Keratinocyte (primary cell): ENCODE measurements at regions not wholly inside any gene's neighbourhood (a gene's known extent, or its start where the extent isn't known, plus 50 kb on each side); places are given as distances from the start of the nearest gene placed in this dataset.

ENCODE experiments used
- DNase-seq: peaks from one replicate; pipeline ENCODE4 v3.0.0-alpha.2; 2011; ENCODE audit warnings: low read depth, missing footprints, low spot score
- FAIRE-seq: peaks from 2 replicates; lab custom pipeline; 2011; peaks lifted over from hg19 to GRCh38; lab: Jason Lieb, UNC
- H2AFZ ChIP-seq: 2 replicates; pipeline ENCODE4 v1.6.0; 2012; ENCODE audit warnings: low read length, control low read depth, inconsistent platforms; ENCODE audit not compliant: control insufficient read depth
- H3K27ac ChIP-seq: 2 replicates; pipeline ENCODE4 v1.5.1; 2011; ENCODE audit warnings: low read length; ENCODE audit not compliant: control insufficient read depth, insufficient read depth
- H3K27me3 ChIP-seq: 3 replicates; pipeline ENCODE4 v1.6.0; 2011; ENCODE audit warnings: low read length; ENCODE audit not compliant: control insufficient read depth, insufficient read depth; ENCODE audit errors: extremely low read depth
- H3K36me3 ChIP-seq, 2 experiments: 2 replicates in 1 of 2; 3 replicates in 1 of 2; pipeline ENCODE4 v1.5.1; 2011; ENCODE audit warnings: low read length in 2 of 2, mild to moderate bottlenecking in 1 of 2; ENCODE audit not compliant: control insufficient read depth in 2 of 2, insufficient read depth in 2 of 2; ENCODE audit errors: extremely low read depth in 1 of 2
- H3K4me1 ChIP-seq: 3 replicates; pipeline ENCODE4 v1.5.1; 2011; ENCODE audit warnings: low read length; ENCODE audit not compliant: control insufficient read depth, insufficient read depth; ENCODE audit errors: extremely low read depth
- H3K4me2 ChIP-seq: 3 replicates; pipeline ENCODE4 v1.6.0; 2011; ENCODE audit warnings: low read depth, low read length; ENCODE audit not compliant: control insufficient read depth, insufficient read depth; ENCODE audit errors: extremely low read depth
- H3K4me3 ChIP-seq, 3 experiments: fragments of 200-600 bp in 1 of 3; sonication (generic) in 1 of 3; 2 replicates in 2 of 3; 3 replicates in 1 of 3; pipeline ENCODE4 v1.5.1; 2011 to 2016; ENCODE audit warnings: low read length in 3 of 3, mild to moderate bottlenecking in 3 of 3, control low read depth in 2 of 3, inconsistent platforms in 1 of 3, low read depth in 1 of 3, mixed read lengths in 1 of 3, mixed run types in 1 of 3, moderate library complexity in 1 of 3; ENCODE audit not compliant: control insufficient read depth in 2 of 3, insufficient read depth in 2 of 3; ENCODE audit errors: extremely low read depth in 1 of 3
- H3K79me2 ChIP-seq: 2 replicates; pipeline ENCODE4 v1.6.0; 2012; ENCODE audit warnings: low read length; ENCODE audit not compliant: control insufficient read depth, insufficient read depth
- H3K9ac ChIP-seq: 3 replicates; pipeline ENCODE4 v1.6.0; 2011; ENCODE audit warnings: low read length; ENCODE audit not compliant: control insufficient read depth, insufficient read depth; ENCODE audit errors: extremely low read depth
- H3K9me1 ChIP-seq: 3 replicates; pipeline ENCODE4 v1.6.0; 2011; ENCODE audit warnings: low read length; ENCODE audit not compliant: control insufficient read depth, insufficient read depth; ENCODE audit errors: extremely low read depth
- H3K9me3 ChIP-seq: 2 replicates; pipeline ENCODE4 v1.5.1; 2012; ENCODE audit warnings: low read depth, low read length; ENCODE audit not compliant: control insufficient read depth
- H4K20me1 ChIP-seq: 3 replicates; pipeline ENCODE4 v1.6.0; 2011; ENCODE audit warnings: low read length; ENCODE audit not compliant: control insufficient read depth, insufficient read depth; ENCODE audit errors: extremely low read depth
- CTCF ChIP-seq, 3 experiments: IDR thresholded peaks in 1 of 3; conservative IDR thresholded peaks in 1 of 3; optimal IDR thresholded peaks in 1 of 3; 2 replicates in 2 of 3; 3 replicates in 1 of 3; pipeline versions ENCODE3 to v1.5.1; 2011; ENCODE audit warnings: low read length in 3 of 3, mild to moderate bottlenecking in 3 of 3, moderate library complexity in 2 of 3, control low read depth in 1 of 3, inconsistent platforms in 1 of 3; ENCODE audit not compliant: insufficient read depth in 2 of 3; ENCODE audit errors: extremely low read depth in 1 of 3
- EZH2 ChIP-seq: IDR thresholded peaks from one replicate; pipeline ENCODE4 v1.6.1; 2012; ENCODE audit warnings: inconsistent platforms, mild to moderate bottlenecking, low read length, moderate library complexity
- dilution Hi-C: fragments of 300-500 bp; cut with MboI; formaldehyde crosslinking; loops from one replicate; pipeline ENCODE4 v1.7.0; 2020; ENCODE audit warnings: low sequenced_read_pairs; ENCODE audit not compliant: extremely low pct_ligation_motif_present

DNA sequence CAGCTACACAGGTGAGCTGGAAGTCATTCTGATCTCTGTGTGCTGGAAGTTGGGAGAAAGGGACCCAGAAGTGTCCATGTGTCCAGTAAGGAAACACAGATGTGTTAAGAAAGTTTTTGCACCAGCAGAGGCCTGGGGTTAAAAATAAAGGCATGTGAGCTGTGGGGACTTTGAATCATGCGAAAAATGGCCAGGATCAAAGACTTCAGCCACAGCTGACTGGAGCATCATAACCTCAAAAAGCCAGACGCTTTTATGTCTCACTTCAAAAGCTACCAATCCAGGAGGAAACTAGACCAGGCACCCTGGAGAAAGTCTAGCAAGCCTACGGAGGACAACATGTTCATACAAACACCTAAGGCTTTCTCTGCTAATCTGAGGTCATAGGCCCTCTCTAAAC, 503.6 kb upstream of the REG3G start:
- TF ChIP-seq CTCF (optimal IDR thresholded peaks at IDR 0.05 in 1 of 3, IDR thresholded peaks at IDR 0.05 in 1 of 3, conservative IDR thresholded peaks at IDR 0.05 in 1 of 3; ENCODE audit: extremely low read depth in 1 of 3, insufficient read depth in 2 of 3, low read length in 3 of 3): no peak
- no peak for TF ChIP-seq EZH2
- no peak overlapping the region for H3K4me3 ChIP-seq
- no peak for DNase-seq
- no peaks in the 10 kb centered on the region for H3K36me3 ChIP-seq
- no peaks in the 10 kb centered on the region for H3K27me3 ChIP-seq
- no peak for FAIRE-seq
- no peak overlapping the region for H3K27ac ChIP-seq
- H3K9me1 ChIP-seq: no peaks in the 10 kb centered on the region
- H2AFZ ChIP-seq: no peak overlapping the region
- no peaks in the 10 kb centered on the region for H3K4me1 ChIP-seq
- no peaks in the 10 kb centered on the region for H3K9me3 ChIP-seq
- dilution Hi-C loops: no loop called here
- H3K9ac ChIP-seq: no peak overlapping the region
- no peaks in the 10 kb centered on the region for H4K20me1 ChIP-seq
- H3K79me2 ChIP-seq: no peaks in the 10 kb centered on the region
- no peak overlapping the region for H3K4me2 ChIP-seq

DNA sequence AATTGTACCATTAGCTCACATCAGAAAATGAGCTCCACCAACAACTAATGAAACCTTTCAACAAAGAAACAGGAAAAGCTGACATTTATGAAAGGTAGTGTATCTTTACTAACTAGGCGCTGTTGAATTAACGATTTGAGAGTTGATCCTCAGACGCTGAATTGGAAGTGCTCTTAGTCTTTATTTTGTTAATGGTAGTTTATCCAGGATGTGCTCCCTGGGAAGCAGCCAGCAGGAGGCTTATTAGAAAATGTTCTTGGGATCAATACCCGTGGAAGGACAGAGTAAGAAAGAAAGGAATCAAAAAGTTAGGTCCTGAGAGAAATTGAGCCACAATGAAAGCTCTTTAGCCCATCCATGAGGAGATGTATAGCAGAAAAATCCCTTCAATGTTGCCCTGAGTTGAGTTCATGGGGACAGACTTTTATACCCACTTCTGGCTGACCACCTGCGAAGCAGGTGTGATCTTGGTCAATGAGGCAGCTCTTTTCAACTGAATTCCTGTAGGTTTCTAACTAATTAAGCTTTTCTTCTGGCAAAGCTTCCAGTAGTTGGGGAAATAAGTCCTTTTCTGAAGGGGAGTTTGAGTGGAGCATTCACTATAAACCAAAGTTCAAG, 492.6 kb upstream of the REG3G start:
- H3K9me3 ChIP-seq: no peaks in the 10 kb centered on the region
- no peaks in the 10 kb centered on the region for H3K4me1 ChIP-seq
- H3K4me2 ChIP-seq: no peak overlapping the region
- H2AFZ ChIP-seq: no peak overlapping the region
- no peak overlapping the region for H3K9ac ChIP-seq
- H3K36me3 ChIP-seq: no peaks in the 10 kb centered on the region
- DNase-seq (no peak), FAIRE-seq (no peak)
- dilution Hi-C loops: no loop called here
- no peaks in the 10 kb centered on the region for H3K27me3 ChIP-seq
- no peak for TF ChIP-seq EZH2
- TF ChIP-seq CTCF (optimal IDR thresholded peaks at IDR 0.05 in 1 of 3, IDR thresholded peaks at IDR 0.05 in 1 of 3, conservative IDR thresholded peaks at IDR 0.05 in 1 of 3; ENCODE audit: extremely low read depth in 1 of 3, insufficient read depth in 2 of 3, low read length in 3 of 3): no peak
- no peak overlapping the region for H3K27ac ChIP-seq
- H3K9me1 ChIP-seq: no peaks in the 10 kb centered on the region
- H3K79me2 ChIP-seq: no peaks in the 10 kb centered on the region
- H4K20me1 ChIP-seq: no peaks in the 10 kb centered on the region
- H3K4me3 ChIP-seq: no peak overlapping the region
